ENCODE measurements at regions not wholly inside any gene's neighbourhood (a gene's known extent, or its start where the extent isn't known, plus 50 kb on each side); places are given as distances from the start of the nearest gene placed in this dataset.

DNA sequence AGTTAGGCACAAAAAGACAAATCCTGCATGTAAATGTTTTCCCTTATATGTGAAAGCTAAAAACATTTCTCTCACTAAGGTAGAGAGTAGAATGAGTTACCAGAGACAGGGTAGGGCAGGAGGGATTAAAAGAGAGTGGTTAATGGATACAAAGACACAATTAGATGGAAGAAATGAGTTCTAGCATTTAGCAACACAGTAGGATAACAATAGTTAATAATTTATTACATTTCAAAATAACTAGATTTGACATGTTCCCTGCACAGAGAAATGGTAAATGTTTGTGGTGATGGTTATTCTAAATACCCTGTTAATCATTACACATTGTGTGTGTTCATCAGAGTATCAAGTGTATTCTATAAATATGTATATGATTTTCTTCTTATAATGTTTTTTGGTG lies 1400.7 kb downstream of the OTOL1 start (continued):
- TF ChIP-seq, protein P1, sequence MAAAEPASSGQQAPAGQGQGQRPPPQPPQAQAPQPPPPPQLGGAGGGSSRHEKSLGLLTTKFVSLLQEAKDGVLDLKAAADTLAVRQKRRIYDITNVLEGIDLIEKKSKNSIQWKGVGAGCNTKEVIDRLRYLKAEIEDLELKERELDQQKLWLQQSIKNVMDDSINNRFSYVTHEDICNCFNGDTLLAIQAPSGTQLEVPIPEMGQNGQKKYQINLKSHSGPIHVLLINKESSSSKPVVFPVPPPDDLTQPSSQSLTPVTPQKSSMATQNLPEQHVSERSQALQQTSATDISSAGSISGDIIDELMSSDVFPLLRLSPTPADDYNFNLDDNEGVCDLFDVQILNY (CRISPR knock-in tag; IDR thresholded peaks at IDR 0.05) = no peak
- TF ChIP-seq CBFB (CRISPR knock-in tag; IDR thresholded peaks at IDR 0.05; ENCODE audit: low read depth) (no peak), FOXP1 (CRISPR knock-in tag; IDR thresholded peaks at IDR 0.05; ENCODE audit: borderline replicate concordance) (no peak)

DNA sequence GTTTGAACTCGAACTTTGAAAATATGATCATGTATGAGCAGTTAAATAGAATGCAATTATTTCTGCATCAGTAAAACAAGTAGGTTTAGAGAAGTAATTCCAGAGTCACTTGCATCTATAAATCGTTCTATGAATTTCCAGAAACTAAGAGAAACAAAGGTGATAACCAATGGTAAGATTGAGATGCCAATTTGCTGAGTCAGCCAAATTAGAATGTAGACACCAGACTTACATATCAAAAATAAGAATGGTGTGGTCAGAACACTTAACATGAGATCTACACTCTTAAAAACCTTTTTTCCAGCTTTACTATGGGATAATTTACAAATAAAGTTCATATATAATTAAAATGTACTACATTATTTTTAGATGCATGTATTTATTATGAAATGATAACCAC lies 1435.9 kb downstream of the OTOL1 start:
- ATAC-seq = no peak
- H3K4me1 Mint-ChIP-seq = peaks cover 19% of the 10 kb centered on the region
- peaks cover 18% of the 10 kb centered on the region for H3K9me3 Mint-ChIP-seq
- TF ChIP-seq TEAD4 (CRISPR knock-in tag; IDR thresholded peaks at IDR 0.05) = no peak
- H3K4me3 Mint-ChIP-seq = no peak overlapping the region
- no peak overlapping the region for H3K27ac Mint-ChIP-seq
- no peak for DNase-seq (ENCODE audit: low spot score)
- ChIA-PET CTCF (no interaction called here), POLR2A (no interaction called here)
- H3K36me3 Mint-ChIP-seq = peaks cover 7% of the 10 kb centered on the region; the same call in 1 of the 2 replicates
- no peaks in the 10 kb centered on the region for H3K27me3 Mint-ChIP-seq (ENCODE audit: low read depth)

DNA sequence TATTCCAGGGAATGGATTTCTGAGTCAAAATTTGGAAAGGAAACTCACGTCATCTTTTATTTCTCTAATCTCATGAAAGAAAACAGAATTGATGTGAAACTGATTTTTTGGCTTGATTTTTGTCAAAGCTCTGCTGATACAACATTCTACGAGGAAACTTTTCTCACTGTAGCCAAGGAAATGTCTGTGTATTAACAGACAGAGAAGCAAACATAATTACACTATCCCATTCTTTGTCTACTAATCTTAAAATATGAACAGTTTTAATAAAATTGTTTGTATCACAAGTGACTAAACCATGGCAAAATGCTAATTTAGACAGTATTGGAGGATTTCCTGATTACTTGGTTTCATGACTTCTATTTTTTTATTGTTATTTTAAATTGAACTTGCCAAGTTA lies 1437.0 kb downstream of the OTOL1 start:
- no peaks in the 10 kb centered on the region for H3K27me3 Mint-ChIP-seq (ENCODE audit: low read depth)
- H3K27ac Mint-ChIP-seq = no peak overlapping the region
- CTCF ChIA-PET = no interaction called here
- no peak overlapping the region for H3K4me3 Mint-ChIP-seq
- DNase-seq (ENCODE audit: low spot score) (no peak), ATAC-seq (no peak)
- peaks cover 15% of the 10 kb centered on the region for H3K9me3 Mint-ChIP-seq
- POLR2A ChIA-PET = no interaction called here
- peaks cover 17% of the 10 kb centered on the region for H3K4me1 Mint-ChIP-seq
- peaks cover 5% of the 10 kb centered on the region; the same call in 1 of the 2 replicates for H3K36me3 Mint-ChIP-seq
- TF ChIP-seq ZBTB21 (CRISPR knock-in tag; IDR thresholded peaks at IDR 0.05; ENCODE audit: borderline replicate concordance) (no peak), ZNF671 (CRISPR knock-in tag; IDR thresholded peaks at IDR 0.05) (no peak), FOXP1 (CRISPR knock-in tag; IDR thresholded peaks at IDR 0.05; ENCODE audit: borderline replicate concordance) (no peak), GRHL2 (CRISPR knock-in tag; IDR thresholded peaks at IDR 0.05; ENCODE audit: insufficient replicate concordance, severe bottlenecking) (no peak), TP53 (CRISPR knock-in tag; IDR thresholded peaks at IDR 0.05) (no peak), GTF2I (CRISPR knock-in tag; conservative IDR thresholded peaks at IDR 0.05) (no peak), FOXJ3 (CRISPR knock-in tag; IDR thresholded peaks at IDR 0.05; ENCODE audit: borderline replicate concordance) (no peak), NR1H2 (CRISPR knock-in tag; IDR thresholded peaks at IDR 0.05) (no peak), ETV6 (CRISPR knock-in tag; IDR thresholded peaks at IDR 0.05) (no peak), ELF4 (CRISPR knock-in tag; IDR thresholded peaks at IDR 0.05; ENCODE audit: low read depth) (no peak), TEAD1 (CRISPR knock-in tag; IDR thresholded peaks at IDR 0.05) (no peak), MYBL2 (CRISPR knock-in tag; IDR thresholded peaks at IDR 0.05) (no peak)
- TF ChIP-seq, protein P2, sequence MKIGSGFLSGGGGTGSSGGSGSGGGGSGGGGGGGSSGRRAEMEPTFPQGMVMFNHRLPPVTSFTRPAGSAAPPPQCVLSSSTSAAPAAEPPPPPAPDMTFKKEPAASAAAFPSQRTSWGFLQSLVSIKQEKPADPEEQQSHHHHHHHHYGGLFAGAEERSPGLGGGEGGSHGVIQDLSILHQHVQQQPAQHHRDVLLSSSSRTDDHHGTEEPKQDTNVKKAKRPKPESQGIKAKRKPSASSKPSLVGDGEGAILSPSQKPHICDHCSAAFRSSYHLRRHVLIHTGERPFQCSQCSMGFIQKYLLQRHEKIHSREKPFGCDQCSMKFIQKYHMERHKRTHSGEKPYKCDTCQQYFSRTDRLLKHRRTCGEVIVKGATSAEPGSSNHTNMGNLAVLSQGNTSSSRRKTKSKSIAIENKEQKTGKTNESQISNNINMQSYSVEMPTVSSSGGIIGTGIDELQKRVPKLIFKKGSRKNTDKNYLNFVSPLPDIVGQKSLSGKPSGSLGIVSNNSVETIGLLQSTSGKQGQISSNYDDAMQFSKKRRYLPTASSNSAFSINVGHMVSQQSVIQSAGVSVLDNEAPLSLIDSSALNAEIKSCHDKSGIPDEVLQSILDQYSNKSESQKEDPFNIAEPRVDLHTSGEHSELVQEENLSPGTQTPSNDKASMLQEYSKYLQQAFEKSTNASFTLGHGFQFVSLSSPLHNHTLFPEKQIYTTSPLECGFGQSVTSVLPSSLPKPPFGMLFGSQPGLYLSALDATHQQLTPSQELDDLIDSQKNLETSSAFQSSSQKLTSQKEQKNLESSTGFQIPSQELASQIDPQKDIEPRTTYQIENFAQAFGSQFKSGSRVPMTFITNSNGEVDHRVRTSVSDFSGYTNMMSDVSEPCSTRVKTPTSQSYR (CRISPR knock-in tag; IDR thresholded peaks at IDR 0.05) = no peak
- TF ChIP-seq, protein P1 (CRISPR knock-in tag; IDR thresholded peaks at IDR 0.05) = no peak
- TF ChIP-seq, protein P3, sequence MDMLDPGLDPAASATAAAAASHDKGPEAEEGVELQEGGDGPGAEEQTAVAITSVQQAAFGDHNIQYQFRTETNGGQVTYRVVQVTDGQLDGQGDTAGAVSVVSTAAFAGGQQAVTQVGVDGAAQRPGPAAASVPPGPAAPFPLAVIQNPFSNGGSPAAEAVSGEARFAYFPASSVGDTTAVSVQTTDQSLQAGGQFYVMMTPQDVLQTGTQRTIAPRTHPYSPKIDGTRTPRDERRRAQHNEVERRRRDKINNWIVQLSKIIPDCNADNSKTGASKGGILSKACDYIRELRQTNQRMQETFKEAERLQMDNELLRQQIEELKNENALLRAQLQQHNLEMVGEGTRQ (CRISPR knock-in tag; IDR thresholded peaks at IDR 0.05) = no peak
- TF ChIP-seq, protein P4, sequence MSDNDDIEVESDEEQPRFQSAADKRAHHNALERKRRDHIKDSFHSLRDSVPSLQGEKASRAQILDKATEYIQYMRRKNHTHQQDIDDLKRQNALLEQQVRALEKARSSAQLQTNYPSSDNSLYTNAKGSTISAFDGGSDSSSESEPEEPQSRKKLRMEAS (CRISPR knock-in tag; IDR thresholded peaks at IDR 0.05) = no peak

Measured in WTC11 (cell line).